ENCODE measurements at regions not wholly inside any gene's neighbourhood (a gene's known extent, or its start where the extent isn't known, plus 50 kb on each side); places are given as distances from the start of the nearest gene placed in this dataset.
"Not testable (repeated sequence)": the region's sequence is repeated elsewhere in the genome, so short reads cannot be mapped to it uniquely, and the experiment has no call there.

DNA sequence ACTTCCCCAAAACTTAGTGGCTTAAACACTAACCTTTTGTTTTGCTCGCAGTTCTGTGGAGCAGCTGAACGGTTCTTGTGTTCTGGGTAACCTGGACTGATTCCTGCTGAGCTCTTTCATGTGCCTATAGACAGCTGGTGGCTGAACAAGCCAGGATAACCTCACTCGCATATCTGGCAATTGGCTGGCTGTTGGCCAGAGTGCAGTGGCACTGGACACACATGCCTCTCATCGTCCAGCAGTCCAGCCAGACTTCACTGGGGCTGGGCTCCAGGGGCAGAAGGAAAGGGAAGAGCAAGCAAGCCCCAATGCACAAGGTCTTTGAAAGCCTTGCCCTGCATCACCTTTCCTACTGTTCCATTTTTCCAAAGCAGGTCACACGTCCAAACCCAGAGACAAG lies 53.6 kb upstream of the GATA2 start:
- 66% methylated on average over 5 of the region's 5 CpGs for WGBS (ENCODE audit: insufficient coverage)
- no peak overlapping the region for H3K27ac ChIP-seq (ENCODE audit: insufficient read depth in 1 of 2, low read depth in 1 of 2, low read length in 2 of 2, poor library complexity in 1 of 2, severe bottlenecking in 2 of 2)
- ChIA-PET POLR2A (interaction anchor here (0.6 kb wide), 1 partner anchor 24 kb away, joined by 3 read pairs; no protein-coding TSS in a partner anchor), CTCF (interaction anchor here (1.4 to 1.7 kb wide), 3 partner anchors 15 to 40 kb away, joined by 4 to 5 read pairs (median 4); no protein-coding TSS in a partner anchor)
- H3K4me3 ChIP-seq (ENCODE audit: control insufficient read depth in 1 of 7, extremely low read depth in 1 of 7, insufficient read depth in 4 of 7, low read depth in 2 of 7, low read length in 6 of 7) = no peak overlapping the region
- peak in 1 of 3 donors; percentile 21 for DNase-seq
- no peaks in the 10 kb centered on the region for H3K36me3 ChIP-seq (ENCODE audit: control insufficient read depth in 4 of 4, insufficient read depth in 4 of 4, low read length in 3 of 4)
- H3K27me3 ChIP-seq (replicated peaks in 2 of 5; ENCODE audit: control insufficient read depth in 4 of 5, insufficient read depth in 5 of 5, low read length in 4 of 5) = no peaks in the 10 kb centered on the region
- peaks cover 0 to 53% (median 46%) of the 10 kb centered on the region in 4 experiments for H3K4me1 ChIP-seq (ENCODE audit: control extremely low read depth in 1 of 4, control insufficient read depth in 4 of 4, insufficient read depth in 4 of 4, low read length in 3 of 4)
- peaks cover 0 to 7% (median 0%) of the 10 kb centered on the region in 5 experiments for H3K9me3 ChIP-seq (ENCODE audit: control extremely low read depth in 1 of 5, control insufficient read depth in 4 of 5, insufficient read depth in 2 of 5, low read depth in 1 of 5, low read length in 4 of 5)

DNA sequence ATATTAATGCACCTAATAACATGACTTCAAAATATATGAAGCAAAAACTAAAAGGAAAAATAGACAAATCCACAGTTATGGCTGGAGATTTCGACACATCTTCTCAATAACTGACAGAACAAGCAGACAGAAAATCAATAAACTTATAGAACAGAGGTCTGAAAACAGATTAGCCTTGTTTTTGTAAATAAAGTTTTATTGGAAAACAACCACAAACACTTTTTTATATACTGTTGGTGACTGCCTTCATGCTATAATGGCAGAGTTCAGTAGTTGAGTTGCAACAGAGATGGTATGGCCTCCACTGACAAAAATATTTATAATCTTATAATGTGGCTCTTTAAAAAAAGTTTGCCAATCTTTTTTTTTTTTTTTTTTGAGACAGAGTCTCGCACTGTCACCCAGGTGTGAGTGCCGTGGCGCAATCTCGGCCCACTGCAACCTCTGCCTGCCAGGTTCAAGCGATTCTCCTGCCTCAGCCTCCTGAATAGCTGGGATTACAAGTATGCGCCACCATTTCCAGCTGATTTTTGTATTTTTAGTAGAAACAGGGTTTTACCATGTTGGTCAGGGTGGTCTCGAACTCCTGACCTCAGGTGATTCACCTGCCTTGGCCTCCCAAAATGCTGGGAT lies 52.2 kb upstream of the GATA2 start:
- POLR2A ChIA-PET = no interaction called here
- CTCF ChIA-PET = no interaction called here
- DNase-seq = no peak
- 98% methylated on average over 6 of the region's 8 CpGs for WGBS (ENCODE audit: insufficient coverage)
- Histone ChIP-seq H3K27me3 (replicated peaks in 2 of 5; ENCODE audit: control insufficient read depth in 4 of 5, insufficient read depth in 5 of 5, low read length in 4 of 5) (no peaks in the 10 kb centered on the region), H3K27ac (ENCODE audit: insufficient read depth in 1 of 2, low read depth in 1 of 2, low read length in 2 of 2, poor library complexity in 1 of 2, severe bottlenecking in 2 of 2) (no peak overlapping the region), H3K9me3 (ENCODE audit: control extremely low read depth in 1 of 5, control insufficient read depth in 4 of 5, insufficient read depth in 2 of 5, low read depth in 1 of 5, low read length in 4 of 5) (peaks cover 0 to 7% (median 2%) of the 10 kb centered on the region in 5 experiments), H3K4me1 (ENCODE audit: control extremely low read depth in 1 of 4, control insufficient read depth in 4 of 4, insufficient read depth in 4 of 4, low read length in 3 of 4) (peaks cover 0 to 39% (median 33%) of the 10 kb centered on the region in 4 experiments), H3K36me3 (ENCODE audit: control insufficient read depth in 4 of 4, insufficient read depth in 4 of 4, low read length in 3 of 4) (no peaks in the 10 kb centered on the region), H3K4me3 (ENCODE audit: control insufficient read depth in 1 of 7, extremely low read depth in 1 of 7, insufficient read depth in 4 of 7, low read depth in 2 of 7, low read length in 6 of 7) (no peak overlapping the region)

- Histone ChIP-seq H3K27me3 (replicated peaks in 2 of 5; ENCODE audit: control insufficient read depth in 4 of 5, insufficient read depth in 5 of 5, low read length in 4 of 5) (no peaks in the 10 kb centered on the region), H3K36me3 (ENCODE audit: control insufficient read depth in 4 of 4, insufficient read depth in 4 of 4, low read length in 3 of 4) (no peaks in the 10 kb centered on the region), H3K4me3 (ENCODE audit: control insufficient read depth in 1 of 7, extremely low read depth in 1 of 7, insufficient read depth in 4 of 7, low read depth in 2 of 7, low read length in 6 of 7) (no peak overlapping the region), H3K27ac (ENCODE audit: insufficient read depth in 1 of 2, low read depth in 1 of 2, low read length in 2 of 2, poor library complexity in 1 of 2, severe bottlenecking in 2 of 2) (no peak overlapping the region), H3K9me3 (ENCODE audit: control extremely low read depth in 1 of 5, control insufficient read depth in 4 of 5, insufficient read depth in 2 of 5, low read depth in 1 of 5, low read length in 4 of 5) (peaks cover 0 to 7% (median 2%) of the 10 kb centered on the region in 5 experiments), H3K4me1 (ENCODE audit: control extremely low read depth in 1 of 4, control insufficient read depth in 4 of 4, insufficient read depth in 4 of 4, low read length in 3 of 4) (peaks cover 0 to 29% (median 23%) of the 10 kb centered on the region in 4 experiments)
- DNase-seq = no peak
- CTCF ChIA-PET = no interaction called here
- POLR2A ChIA-PET = interaction anchor here (0.6 kb wide), 1 partner anchor 20 kb away, joined by 4 read pairs; no protein-coding TSS in a partner anchor
These were observed 51.2 kb upstream of the GATA2 start for GRCh38 chr3:128544190-128544589.

DNA sequence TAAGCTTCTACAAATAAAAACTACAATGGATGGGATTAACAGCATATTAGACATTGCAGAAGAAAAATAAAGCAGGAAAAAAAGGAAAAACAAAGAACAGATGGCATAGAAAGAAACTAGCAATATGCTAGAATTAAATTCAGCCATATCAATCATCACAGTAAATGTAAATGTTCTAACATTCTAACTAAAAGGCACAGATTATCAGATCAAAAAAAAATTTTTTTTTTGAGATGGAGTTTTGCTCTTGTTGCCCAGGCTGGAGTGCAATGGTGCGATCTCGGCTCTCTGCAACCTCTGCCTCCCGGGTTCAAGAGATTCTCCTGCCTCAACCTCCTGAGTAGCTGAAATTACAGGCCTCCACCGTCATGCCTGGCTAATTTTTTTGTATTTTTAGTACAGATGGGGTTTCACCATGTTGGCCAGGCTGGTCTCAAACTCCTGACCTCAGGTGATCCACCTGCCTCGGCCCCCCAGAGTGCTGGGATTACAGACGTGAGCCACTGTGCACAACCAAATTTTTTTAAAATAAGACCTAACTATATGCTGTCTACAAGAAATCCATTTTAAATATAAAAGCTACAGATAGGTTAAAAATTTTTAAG lies 50.7 kb upstream of the GATA2 start:
- DNase-seq; H3K9me3 ChIP-seq (ENCODE audit: control extremely low read depth in 1 of 5, control insufficient read depth in 4 of 5, insufficient read depth in 2 of 5, low read depth in 1 of 5, low read length in 4 of 5); CTCF ChIA-PET; H3K36me3 ChIP-seq (ENCODE audit: control insufficient read depth in 4 of 4, insufficient read depth in 4 of 4, low read length in 3 of 4); H3K4me3 ChIP-seq (ENCODE audit: control insufficient read depth in 1 of 7, extremely low read depth in 1 of 7, insufficient read depth in 4 of 7, low read depth in 2 of 7, low read length in 6 of 7); H3K27me3 ChIP-seq (replicated peaks in 2 of 5; ENCODE audit: control insufficient read depth in 4 of 5, insufficient read depth in 5 of 5, low read length in 4 of 5); H3K27ac ChIP-seq (ENCODE audit: insufficient read depth in 1 of 2, low read depth in 1 of 2, low read length in 2 of 2, poor library complexity in 1 of 2, severe bottlenecking in 2 of 2): not testable (repeated sequence)
- WGBS (ENCODE audit: insufficient coverage) = 94% methylated on average over 3 of the region's 6 CpGs
- peaks cover 0 to 24% (median 17%) of the 10 kb centered on the region in 4 experiments for H3K4me1 ChIP-seq (ENCODE audit: control extremely low read depth in 1 of 4, control insufficient read depth in 4 of 4, insufficient read depth in 4 of 4, low read length in 3 of 4)
- POLR2A ChIA-PET = interaction anchor here (0.6 kb wide), 1 partner anchor 21 kb away, joined by 4 read pairs; no protein-coding TSS in a partner anchor
